ENCODE measurements at regions not wholly inside any gene's neighbourhood (a gene's known extent, or its start where the extent isn't known, plus 50 kb on each side); places are given as distances from the start of the nearest gene placed in this dataset.

DNA sequence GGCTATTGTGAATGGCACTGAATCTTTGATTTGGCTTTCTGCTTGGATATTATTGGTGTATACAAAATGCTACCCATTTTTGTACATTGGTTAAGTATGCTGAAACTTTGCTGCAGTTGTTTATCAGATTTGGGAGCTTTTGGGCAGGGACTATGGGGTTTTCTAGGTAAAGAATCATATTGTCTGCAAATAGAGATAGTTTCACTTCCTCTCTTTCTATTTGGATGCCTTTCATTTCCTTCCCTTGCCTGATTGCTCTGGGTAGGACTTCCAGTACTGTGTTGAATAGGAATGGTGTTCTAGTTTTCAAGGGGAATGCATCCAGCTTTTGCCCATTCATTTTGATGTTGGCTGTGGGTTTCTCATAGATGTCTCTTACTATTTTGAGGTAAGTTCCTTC, 489.1 kb upstream of the LRATD1 start:
- Histone ChIP-seq H3K27ac (ENCODE audit: low read length) (no peak overlapping the region), H3K4me3 (ENCODE audit: control insufficient read depth in 1 of 2, extremely low read depth in 1 of 2, low read length in 1 of 2) (no peak overlapping the region), H3K36me3 (ENCODE audit: control insufficient read depth in 2 of 2, extremely low read depth in 1 of 2, insufficient read depth in 1 of 2, low read length in 1 of 2) (no peaks in the 10 kb centered on the region), H3K4me1 (ENCODE audit: control insufficient read depth in 1 of 2, extremely low read depth in 1 of 2, insufficient read depth in 2 of 2, low read length in 2 of 2) (no peaks in the 10 kb centered on the region), H3K9me3 (no peaks in the 10 kb centered on the region), H3K27me3 (replicated peaks in 1 of 2; ENCODE audit: control insufficient read depth in 2 of 2, extremely low read depth in 1 of 2, insufficient read depth in 2 of 2, low read length in 1 of 2) (no peaks in the 10 kb centered on the region)
- no peak overlapping the region for H3K27ac Mint-ChIP-seq
- H3K27me3 Mint-ChIP-seq = no peaks in the 10 kb centered on the region
- CTCF ChIA-PET = no interaction called here
- POLR2A ChIA-PET = no interaction called here
- no peak overlapping the region for H3K4me3 Mint-ChIP-seq
- no peak for DNase-seq
- H3K4me1 Mint-ChIP-seq = no peaks in the 10 kb centered on the region
- no peaks in the 10 kb centered on the region for H3K36me3 Mint-ChIP-seq
- H3K9me3 Mint-ChIP-seq = peaks cover 9 to 11% (median 11%) of the 10 kb centered on the region in 3 donors
- no peak for ATAC-seq (replicated peaks in 1 of 4)

DNA sequence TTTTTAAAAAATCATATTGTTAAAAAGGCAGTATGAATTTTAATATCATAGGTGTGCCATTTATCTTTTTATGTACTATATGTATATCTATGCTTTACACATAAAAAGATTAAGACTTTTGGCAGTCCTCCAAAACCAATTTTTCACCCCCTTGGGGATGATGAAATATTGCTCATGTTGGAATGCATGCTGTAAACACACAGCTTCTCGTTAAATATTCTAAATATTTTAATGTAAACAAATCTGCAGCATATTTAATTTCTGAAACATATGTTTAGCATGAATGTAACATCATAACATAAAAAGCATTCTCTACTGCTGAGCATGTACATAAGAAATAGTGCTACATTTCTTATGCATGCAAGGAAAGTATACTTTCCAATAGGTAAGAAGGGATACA, 484.3 kb upstream of the LRATD1 start:
- ATAC-seq (replicated peaks in 1 of 4) (no peak), DNase-seq (no peak)
- Mint-ChIP-seq H3K4me1 (no peaks in the 10 kb centered on the region), H3K27me3 (no peaks in the 10 kb centered on the region), H3K27ac (no peak overlapping the region), H3K9me3 (peaks cover 7 to 11% (median 7%) of the 10 kb centered on the region in 3 donors), H3K36me3 (no peaks in the 10 kb centered on the region), H3K4me3 (no peak overlapping the region)
- ChIA-PET POLR2A (no interaction called here), CTCF (no interaction called here)
- no peak overlapping the region for H3K4me3 ChIP-seq (ENCODE audit: control insufficient read depth in 1 of 2, extremely low read depth in 1 of 2, low read length in 1 of 2)
- no CpG with 5 or more reads among the region's 1 CpG for WGBS (ENCODE audit: insufficient coverage)
- no peak overlapping the region for H3K27ac ChIP-seq (ENCODE audit: low read length)
- H3K4me1 ChIP-seq (ENCODE audit: control insufficient read depth in 1 of 2, extremely low read depth in 1 of 2, insufficient read depth in 2 of 2, low read length in 2 of 2) = no peaks in the 10 kb centered on the region
- no peaks in the 10 kb centered on the region for H3K9me3 ChIP-seq
- no peaks in the 10 kb centered on the region for H3K27me3 ChIP-seq (replicated peaks in 1 of 2; ENCODE audit: control insufficient read depth in 2 of 2, extremely low read depth in 1 of 2, insufficient read depth in 2 of 2, low read length in 1 of 2)
- H3K36me3 ChIP-seq (ENCODE audit: control insufficient read depth in 2 of 2, extremely low read depth in 1 of 2, insufficient read depth in 1 of 2, low read length in 1 of 2) = no peaks in the 10 kb centered on the region

DNA sequence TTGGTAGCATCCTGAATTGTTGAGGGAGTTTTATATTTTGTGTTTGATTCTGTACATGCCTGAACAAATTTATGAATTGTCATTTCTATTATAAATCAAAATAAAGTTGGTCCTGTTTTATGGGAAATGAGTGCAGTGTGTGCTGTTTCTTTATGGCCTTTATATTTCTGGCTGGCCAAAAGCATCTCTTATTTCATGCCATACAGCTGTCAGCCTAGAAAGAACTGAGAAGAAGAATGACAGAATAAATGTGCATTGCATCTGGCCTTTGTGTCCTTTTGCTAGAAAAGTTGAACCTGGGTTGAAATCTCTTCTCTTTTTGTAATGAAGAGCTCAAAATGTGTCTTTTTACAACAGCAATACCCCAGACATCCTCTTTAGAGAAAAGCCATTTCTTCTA, 474.7 kb upstream of the LRATD1 start:
- Mint-ChIP-seq H3K9me3 (peaks cover 0 to 6% (median 4%) of the 10 kb centered on the region in 3 donors), H3K4me3 (no peak overlapping the region), H3K27ac (no peak overlapping the region), H3K27me3 (no peaks in the 10 kb centered on the region), H3K36me3 (no peaks in the 10 kb centered on the region), H3K4me1 (no peaks in the 10 kb centered on the region)
- no peak overlapping the region for H3K27ac ChIP-seq (ENCODE audit: low read length)
- H3K4me1 ChIP-seq (ENCODE audit: control insufficient read depth in 1 of 2, extremely low read depth in 1 of 2, insufficient read depth in 2 of 2, low read length in 2 of 2) = no peaks in the 10 kb centered on the region
- ChIA-PET CTCF (no interaction called here), POLR2A (no interaction called here)
- DNase-seq (no peak), ATAC-seq (replicated peaks in 1 of 4) (no peak)
- H3K27me3 ChIP-seq (replicated peaks in 1 of 2; ENCODE audit: control insufficient read depth in 2 of 2, extremely low read depth in 1 of 2, insufficient read depth in 2 of 2, low read length in 1 of 2) = no peaks in the 10 kb centered on the region
- no peak overlapping the region for H3K4me3 ChIP-seq (ENCODE audit: control insufficient read depth in 1 of 2, extremely low read depth in 1 of 2, low read length in 1 of 2)
- H3K9me3 ChIP-seq = no peaks in the 10 kb centered on the region
- H3K36me3 ChIP-seq (ENCODE audit: control insufficient read depth in 2 of 2, extremely low read depth in 1 of 2, insufficient read depth in 1 of 2, low read length in 1 of 2) = no peaks in the 10 kb centered on the region

DNA sequence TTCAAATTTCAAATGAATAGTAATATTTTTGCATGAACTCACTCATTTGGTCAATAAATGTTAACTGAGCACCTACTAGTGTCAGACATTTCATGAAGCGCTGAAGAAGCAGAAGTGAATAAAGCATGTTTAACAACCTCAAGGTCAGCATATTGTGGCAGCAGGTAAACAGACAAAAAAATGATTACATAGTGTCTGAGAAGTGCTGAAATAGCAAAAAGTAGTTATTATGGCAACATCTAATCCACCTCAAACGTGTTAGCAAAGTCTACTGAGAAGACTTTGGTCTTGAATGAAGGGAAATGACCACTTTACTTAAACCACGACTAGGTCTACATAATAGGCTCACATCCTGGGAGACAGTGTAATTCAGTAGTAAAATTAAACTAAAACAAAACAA, 452.2 kb upstream of the LRATD1 start:
- no peak overlapping the region for H3K4me3 ChIP-seq (ENCODE audit: control insufficient read depth in 1 of 2, extremely low read depth in 1 of 2, low read length in 1 of 2)
- H3K27ac Mint-ChIP-seq = no peak overlapping the region
- no peak overlapping the region for H3K27ac ChIP-seq (ENCODE audit: low read length)
- no peaks in the 10 kb centered on the region for H3K4me1 Mint-ChIP-seq
- H3K4me1 ChIP-seq (ENCODE audit: control insufficient read depth in 1 of 2, extremely low read depth in 1 of 2, insufficient read depth in 2 of 2, low read length in 2 of 2) = no peaks in the 10 kb centered on the region
- H3K4me3 Mint-ChIP-seq = no peak overlapping the region
- H3K9me3 ChIP-seq = no peaks in the 10 kb centered on the region
- no peaks in the 10 kb centered on the region for H3K27me3 ChIP-seq (replicated peaks in 1 of 2; ENCODE audit: control insufficient read depth in 2 of 2, extremely low read depth in 1 of 2, insufficient read depth in 2 of 2, low read length in 1 of 2)
- H3K36me3 Mint-ChIP-seq = no peaks in the 10 kb centered on the region
- ChIA-PET CTCF (no interaction called here), POLR2A (no interaction called here)
- peaks cover 0 to 10% (median 9%) of the 10 kb centered on the region in 3 donors for H3K9me3 Mint-ChIP-seq
- H3K27me3 Mint-ChIP-seq = no peaks in the 10 kb centered on the region
- WGBS (ENCODE audit: insufficient coverage) = no CpG with 5 or more reads among the region's 3 CpGs
- DNase-seq (no peak), ATAC-seq (replicated peaks in 1 of 4) (no peak)
- no peaks in the 10 kb centered on the region for H3K36me3 ChIP-seq (ENCODE audit: control insufficient read depth in 2 of 2, extremely low read depth in 1 of 2, insufficient read depth in 1 of 2, low read length in 1 of 2)

DNA sequence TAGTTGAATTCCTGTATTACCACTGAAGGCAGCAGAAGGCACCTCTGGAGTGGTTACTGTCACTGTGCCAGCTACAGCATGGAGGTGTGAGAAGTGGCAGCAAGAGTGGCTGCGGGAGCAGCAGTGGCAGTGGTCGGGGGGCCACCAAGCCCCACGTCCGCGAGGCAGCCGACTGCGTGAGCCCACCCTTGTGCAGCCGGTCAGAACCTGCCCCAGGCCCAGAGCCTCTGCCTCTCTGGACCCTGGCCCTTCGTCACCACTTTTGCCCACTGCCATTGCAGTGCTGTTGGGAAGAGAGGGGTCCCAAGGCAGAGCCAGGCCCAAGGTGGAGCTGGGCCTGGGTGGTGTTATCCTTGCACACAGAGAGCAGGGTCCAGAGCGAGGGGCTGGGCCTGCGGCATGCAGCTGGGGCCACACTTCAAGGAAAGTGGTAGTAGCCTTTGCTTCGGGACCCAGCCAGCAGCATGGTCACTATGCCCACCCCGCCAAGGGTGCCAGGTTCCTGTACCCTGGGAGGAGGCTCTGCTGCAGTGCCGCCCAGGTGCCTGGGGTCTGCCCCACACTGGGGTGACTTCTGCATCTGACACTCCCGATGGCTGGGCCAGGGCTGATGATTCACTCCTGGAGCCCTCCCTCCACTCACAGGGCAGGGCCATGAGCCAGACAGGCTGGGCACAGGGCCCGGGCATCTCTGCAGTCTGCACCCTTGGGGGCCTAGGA, 450.1 kb upstream of the LRATD1 start:
- ATAC-seq (replicated peaks in 1 of 4) = peak in 1 of 4 experiments; percentile 15
- Mint-ChIP-seq H3K36me3 (no peaks in the 10 kb centered on the region), H3K9me3 (peaks cover 0 to 6% (median 6%) of the 10 kb centered on the region in 3 donors), H3K4me1 (no peaks in the 10 kb centered on the region), H3K4me3 (no peak overlapping the region), H3K27me3 (no peaks in the 10 kb centered on the region), H3K27ac (no peak overlapping the region)
- DNase-seq = no peak
- Histone ChIP-seq H3K4me3 (ENCODE audit: control insufficient read depth in 1 of 2, extremely low read depth in 1 of 2, low read length in 1 of 2) (no peak overlapping the region), H3K27ac (ENCODE audit: low read length) (no peak overlapping the region), H3K27me3 (replicated peaks in 1 of 2; ENCODE audit: control insufficient read depth in 2 of 2, extremely low read depth in 1 of 2, insufficient read depth in 2 of 2, low read length in 1 of 2) (no peaks in the 10 kb centered on the region), H3K4me1 (ENCODE audit: control insufficient read depth in 1 of 2, extremely low read depth in 1 of 2, insufficient read depth in 2 of 2, low read length in 2 of 2) (no peaks in the 10 kb centered on the region), H3K36me3 (ENCODE audit: control insufficient read depth in 2 of 2, extremely low read depth in 1 of 2, insufficient read depth in 1 of 2, low read length in 1 of 2) (no peaks in the 10 kb centered on the region), H3K9me3 (no peaks in the 10 kb centered on the region)
- ChIA-PET CTCF (no interaction called here), POLR2A (no interaction called here)
- WGBS (ENCODE audit: insufficient coverage) = 83% methylated on average over 16 of the region's 16 CpGs

DNA sequence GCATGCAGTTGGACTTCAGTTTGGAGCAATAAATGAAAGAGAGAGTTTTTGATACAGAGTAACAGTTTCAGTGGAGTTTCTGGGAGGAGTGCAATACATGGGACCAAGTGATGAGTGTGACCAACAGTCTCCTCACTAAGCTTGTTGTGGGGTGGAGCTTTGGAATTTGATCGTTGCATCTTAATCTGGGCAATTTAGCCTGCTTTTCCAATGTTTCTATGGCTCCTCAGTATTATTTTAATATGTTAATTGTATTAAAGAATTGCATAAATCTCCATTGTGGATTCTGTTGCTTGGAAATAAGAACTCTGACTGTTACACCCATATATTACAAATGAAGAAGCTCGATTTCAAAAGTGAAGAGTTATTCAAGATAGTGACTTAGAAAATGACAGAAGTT, 446.6 kb upstream of the LRATD1 start:
- no peak overlapping the region for H3K27ac Mint-ChIP-seq
- Histone ChIP-seq H3K4me3 (ENCODE audit: control insufficient read depth in 1 of 2, extremely low read depth in 1 of 2, low read length in 1 of 2) (no peak overlapping the region), H3K9me3 (no peaks in the 10 kb centered on the region), H3K36me3 (ENCODE audit: control insufficient read depth in 2 of 2, extremely low read depth in 1 of 2, insufficient read depth in 1 of 2, low read length in 1 of 2) (no peaks in the 10 kb centered on the region), H3K4me1 (ENCODE audit: control insufficient read depth in 1 of 2, extremely low read depth in 1 of 2, insufficient read depth in 2 of 2, low read length in 2 of 2) (no peaks in the 10 kb centered on the region), H3K27ac (ENCODE audit: low read length) (no peak overlapping the region), H3K27me3 (replicated peaks in 1 of 2; ENCODE audit: control insufficient read depth in 2 of 2, extremely low read depth in 1 of 2, insufficient read depth in 2 of 2, low read length in 1 of 2) (no peaks in the 10 kb centered on the region)
- H3K9me3 Mint-ChIP-seq = peaks cover 4 to 5% (median 4%) of the 10 kb centered on the region in 3 donors
- no CpG with 5 or more reads among the region's 2 CpGs for WGBS (ENCODE audit: insufficient coverage)
- POLR2A ChIA-PET = no interaction called here
- DNase-seq (no peak), ATAC-seq (replicated peaks in 1 of 4) (no peak)
- H3K4me3 Mint-ChIP-seq = no peak overlapping the region
- CTCF ChIA-PET = no interaction called here
- H3K36me3 Mint-ChIP-seq = no peaks in the 10 kb centered on the region
- no peaks in the 10 kb centered on the region for H3K4me1 Mint-ChIP-seq
- no peaks in the 10 kb centered on the region for H3K27me3 Mint-ChIP-seq

DNA sequence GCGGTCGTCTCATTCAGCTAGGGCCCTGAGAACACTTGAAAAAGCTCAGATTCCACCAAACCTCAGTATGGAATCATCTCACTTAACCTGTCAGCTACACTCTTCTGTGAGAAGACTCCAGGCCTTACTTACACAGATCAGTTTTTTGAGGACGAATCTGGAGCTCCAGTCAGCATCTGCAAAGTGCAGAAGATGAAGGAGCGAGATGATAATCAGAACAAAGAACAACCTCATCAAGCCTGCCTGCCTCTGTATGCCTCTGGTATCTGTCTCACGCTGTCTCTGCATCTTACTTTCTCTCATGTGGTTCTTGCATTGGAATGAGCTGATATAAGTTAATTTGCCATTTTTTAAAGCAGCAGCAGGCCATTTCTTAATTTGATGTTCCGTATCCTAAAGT, 444.1 kb upstream of the LRATD1 start:
- Histone ChIP-seq H3K4me3 (ENCODE audit: control insufficient read depth in 1 of 2, extremely low read depth in 1 of 2, low read length in 1 of 2) (no peak overlapping the region), H3K4me1 (ENCODE audit: control insufficient read depth in 1 of 2, extremely low read depth in 1 of 2, insufficient read depth in 2 of 2, low read length in 2 of 2) (no peaks in the 10 kb centered on the region), H3K36me3 (ENCODE audit: control insufficient read depth in 2 of 2, extremely low read depth in 1 of 2, insufficient read depth in 1 of 2, low read length in 1 of 2) (no peaks in the 10 kb centered on the region), H3K27ac (ENCODE audit: low read length) (no peak overlapping the region), H3K9me3 (no peaks in the 10 kb centered on the region), H3K27me3 (replicated peaks in 1 of 2; ENCODE audit: control insufficient read depth in 2 of 2, extremely low read depth in 1 of 2, insufficient read depth in 2 of 2, low read length in 1 of 2) (no peaks in the 10 kb centered on the region)
- H3K4me1 Mint-ChIP-seq = no peaks in the 10 kb centered on the region
- H3K9me3 Mint-ChIP-seq = peaks cover 4 to 5% (median 4%) of the 10 kb centered on the region in 3 donors
- no peaks in the 10 kb centered on the region for H3K36me3 Mint-ChIP-seq
- DNase-seq (no peak), ATAC-seq (replicated peaks in 1 of 4) (no peak)
- POLR2A ChIA-PET = no interaction called here
- CTCF ChIA-PET = no interaction called here
- H3K27ac Mint-ChIP-seq = no peak overlapping the region
- H3K27me3 Mint-ChIP-seq = no peaks in the 10 kb centered on the region
- no peak overlapping the region for H3K4me3 Mint-ChIP-seq
- 66% methylated on average over 4 of the region's 6 CpGs for WGBS (ENCODE audit: insufficient coverage)

All from T-cell (primary cell).